ENCODE measurements at regions not wholly inside any gene's neighbourhood (a gene's known extent, or its start where the extent isn't known, plus 50 kb on each side); places are given as distances from the start of the nearest gene placed in this dataset.

DNA sequence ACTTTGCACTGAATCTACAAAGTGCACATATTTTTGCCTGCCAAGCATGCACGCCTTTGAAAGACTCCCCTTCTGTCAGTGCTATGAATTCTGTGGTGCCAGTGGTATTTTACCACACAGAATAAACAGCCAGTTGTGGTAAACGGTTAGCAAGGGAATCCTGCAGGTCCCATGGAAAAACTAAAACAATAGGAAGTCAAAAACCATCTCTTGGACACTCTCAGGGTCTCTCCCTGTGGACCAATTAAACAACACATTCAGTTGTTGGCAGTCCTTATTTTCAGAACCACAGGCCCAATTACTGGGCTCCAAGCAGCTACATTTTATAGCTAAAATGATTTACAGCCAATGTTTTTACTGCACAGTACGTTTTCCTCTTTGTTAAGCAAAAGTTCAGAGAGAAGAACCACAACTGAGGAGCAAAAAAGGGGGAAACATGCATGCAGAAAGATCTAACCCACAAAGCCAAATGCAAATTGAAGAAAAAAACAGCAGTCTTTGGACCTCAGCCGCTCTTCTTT is 116.9 kb downstream of the KCTD12 start:
- TF ChIP-seq, protein P1, sequence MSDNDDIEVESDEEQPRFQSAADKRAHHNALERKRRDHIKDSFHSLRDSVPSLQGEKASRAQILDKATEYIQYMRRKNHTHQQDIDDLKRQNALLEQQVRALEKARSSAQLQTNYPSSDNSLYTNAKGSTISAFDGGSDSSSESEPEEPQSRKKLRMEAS (IDR thresholded peaks at IDR 0.05), result no peak
- TF ChIP-seq, protein P2, sequence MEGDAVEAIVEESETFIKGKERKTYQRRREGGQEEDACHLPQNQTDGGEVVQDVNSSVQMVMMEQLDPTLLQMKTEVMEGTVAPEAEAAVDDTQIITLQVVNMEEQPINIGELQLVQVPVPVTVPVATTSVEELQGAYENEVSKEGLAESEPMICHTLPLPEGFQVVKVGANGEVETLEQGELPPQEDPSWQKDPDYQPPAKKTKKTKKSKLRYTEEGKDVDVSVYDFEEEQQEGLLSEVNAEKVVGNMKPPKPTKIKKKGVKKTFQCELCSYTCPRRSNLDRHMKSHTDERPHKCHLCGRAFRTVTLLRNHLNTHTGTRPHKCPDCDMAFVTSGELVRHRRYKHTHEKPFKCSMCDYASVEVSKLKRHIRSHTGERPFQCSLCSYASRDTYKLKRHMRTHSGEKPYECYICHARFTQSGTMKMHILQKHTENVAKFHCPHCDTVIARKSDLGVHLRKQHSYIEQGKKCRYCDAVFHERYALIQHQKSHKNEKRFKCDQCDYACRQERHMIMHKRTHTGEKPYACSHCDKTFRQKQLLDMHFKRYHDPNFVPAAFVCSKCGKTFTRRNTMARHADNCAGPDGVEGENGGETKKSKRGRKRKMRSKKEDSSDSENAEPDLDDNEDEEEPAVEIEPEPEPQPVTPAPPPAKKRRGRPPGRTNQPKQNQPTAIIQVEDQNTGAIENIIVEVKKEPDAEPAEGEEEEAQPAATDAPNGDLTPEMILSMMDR (IDR thresholded peaks at IDR 0.05; ENCODE audit: control extremely low read depth in 1 of 3, insufficient read depth in 1 of 3, low read depth in 1 of 3, low read length in 3 of 3), result no peak
- TF ChIP-seq SRF (IDR thresholded peaks at IDR 0.05; ENCODE audit: low read depth, low read length) (no peak), YY1 (IDR thresholded peaks at IDR 0.05; ENCODE audit: low read depth, low read length) (no peak), EP300 (IDR thresholded peaks at IDR 0.05; ENCODE audit: borderline replicate concordance in 1 of 2, low read depth in 2 of 2, low read length in 2 of 2) (no peak), CHD1 (IDR thresholded peaks at IDR 0.05; ENCODE audit: low read depth, low read length) (no peak), POLR2A (IDR thresholded peaks at IDR 0.05; ENCODE audit: control extremely low read depth in 1 of 2, low read depth in 2 of 2, low read length in 2 of 2) (no peak), TBP (IDR thresholded peaks at IDR 0.05; ENCODE audit: low read depth, low read length) (no peak), JUND (IDR thresholded peaks at IDR 0.05; ENCODE audit: low read length) (no peak), RAD21 (IDR thresholded peaks at IDR 0.05 in 1 of 2, conservative IDR thresholded peaks at IDR 0.05 in 1 of 2; ENCODE audit: low read depth in 2 of 2, low read length in 2 of 2) (no peak), EZH2 (IDR thresholded peaks at IDR 0.05; ENCODE audit: low read depth, low read length, severe bottlenecking) (no peak)

Data from H1 (cell line).